ENCODE measurements at regions not wholly inside any gene's neighbourhood (a gene's known extent, or its start where the extent isn't known, plus 50 kb on each side); places are given as distances from the start of the nearest gene placed in this dataset.

DNA sequence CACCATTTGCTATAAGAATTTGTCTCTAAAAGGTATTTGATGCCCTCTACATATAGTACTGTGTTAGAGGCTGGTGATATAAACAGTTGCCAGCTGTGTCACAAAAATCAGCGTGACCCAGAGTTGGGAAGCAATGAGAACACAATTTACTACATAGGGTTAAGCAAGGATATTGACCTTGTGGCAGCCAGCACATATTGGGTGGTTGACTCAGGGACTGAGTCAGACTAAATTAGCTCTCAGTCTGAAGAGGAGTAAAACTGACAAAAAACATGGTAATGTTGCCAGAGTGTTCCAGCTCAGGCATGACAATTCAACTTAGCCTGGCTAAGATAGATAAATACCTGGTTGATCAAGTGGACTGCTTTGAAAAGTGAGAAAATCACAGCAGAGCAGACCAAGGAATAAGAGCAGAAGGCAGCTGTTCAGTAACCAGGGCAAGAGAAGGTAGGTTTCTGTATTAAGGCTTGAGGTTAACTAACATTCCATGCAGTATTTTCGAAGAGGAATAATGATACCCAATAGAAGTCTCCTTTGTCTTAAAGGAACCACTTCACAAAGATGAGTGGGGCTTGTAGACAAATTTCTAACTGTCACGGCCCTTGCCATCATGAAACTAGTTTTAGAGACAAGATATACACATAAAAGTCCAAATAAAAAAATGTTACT is 108.2 kb upstream of the ERBB4 start:
- H3K27me3 ChIP-seq (ENCODE audit: insufficient read depth) = no peaks in the 10 kb centered on the region
- H3K9me2 ChIP-seq = no peaks in the 10 kb centered on the region
- H3K9me3 ChIP-seq = no peaks in the 10 kb centered on the region
- POLR2A ChIA-PET = no interaction called here
- H2AFZ ChIP-seq (ENCODE audit: low read depth) = no peak overlapping the region
- H3K27ac ChIP-seq (ENCODE audit: low read depth in 2 of 2, low read length in 1 of 2) = no peak overlapping the region
- CTCF ChIA-PET = interaction anchor here (0.5 kb wide), 1 partner anchor 185 kb away, joined by 3 read pairs; no protein-coding TSS in a partner anchor
- no peak overlapping the region for H3K4me3 ChIP-seq (ENCODE audit: low read depth in 2 of 2, low read length in 1 of 2)
- H3K4me1 ChIP-seq (ENCODE audit: control insufficient read depth in 1 of 2, insufficient read depth in 2 of 2, low read depth in 1 of 2, low read length in 1 of 2) = no peaks in the 10 kb centered on the region; a peak in 1 of 4 replicates
- WGBS (ENCODE audit: low lambda C conversion rate) = 34% methylated on average over 3 of the region's 3 CpGs
- no peaks in the 10 kb centered on the region for H3K36me3 ChIP-seq (replicated peaks in 1 of 2; ENCODE audit: control insufficient read depth in 1 of 2, insufficient read depth in 2 of 2, low read length in 1 of 2)
- H3K79me2 ChIP-seq (ENCODE audit: insufficient read depth) = no peaks in the 10 kb centered on the region
- TF ChIP-seq, protein P1, sequence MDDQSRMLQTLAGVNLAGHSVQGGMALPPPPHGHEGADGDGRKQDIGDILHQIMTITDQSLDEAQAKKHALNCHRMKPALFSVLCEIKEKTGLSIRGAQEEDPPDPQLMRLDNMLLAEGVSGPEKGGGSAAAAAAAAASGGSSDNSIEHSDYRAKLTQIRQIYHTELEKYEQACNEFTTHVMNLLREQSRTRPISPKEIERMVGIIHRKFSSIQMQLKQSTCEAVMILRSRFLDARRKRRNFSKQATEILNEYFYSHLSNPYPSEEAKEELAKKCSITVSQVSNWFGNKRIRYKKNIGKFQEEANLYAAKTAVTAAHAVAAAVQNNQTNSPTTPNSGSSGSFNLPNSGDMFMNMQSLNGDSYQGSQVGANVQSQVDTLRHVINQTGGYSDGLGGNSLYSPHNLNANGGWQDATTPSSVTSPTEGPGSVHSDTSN (IDR thresholded peaks at IDR 0.05) = peak; percentile 82
- no peak for TF ChIP-seq FOXM1 (IDR thresholded peaks at IDR 0.05; ENCODE audit: low read depth)
- TF ChIP-seq NFIC (IDR thresholded peaks at IDR 0.05; ENCODE audit: borderline replicate concordance) = peak; percentile 26; the same call in 1 of the 2 replicates
- TF ChIP-seq RXRA (IDR thresholded peaks at IDR 0.05; ENCODE audit: borderline replicate concordance, low read depth) = peak; percentile 65; the same call in 1 of the 2 replicates
- TF ChIP-seq FOSL2 (IDR thresholded peaks at IDR 0.05; ENCODE audit: borderline replicate concordance, low read depth) = peak; percentile 43; the same call in 1 of the 2 replicates
- peak; percentile 39; the same call in 1 of the 2 replicates for TF ChIP-seq TCF12 (IDR thresholded peaks at IDR 0.05)
- TF ChIP-seq EP300 (IDR thresholded peaks at IDR 0.05; ENCODE audit: borderline replicate concordance in 1 of 2, low read depth in 1 of 2, low read length in 1 of 2) = no peak
- no peak for TF ChIP-seq CHD2 (IDR thresholded peaks at IDR 0.05; ENCODE audit: low read length, partially characterized antibody)
- no peak for DNase-seq
- no peaks in the 10 kb centered on the region for H3F3A ChIP-seq (replicated peaks; ENCODE audit: insufficient read depth)
- no peaks in the 10 kb centered on the region for H4K20me1 ChIP-seq (ENCODE audit: insufficient read depth)
- H3K9ac ChIP-seq = no peak overlapping the region
- H3K4me2 ChIP-seq = no peak overlapping the region

GRCh38 chr2:212644195-212644837 is 105.7 kb upstream of the ERBB4 start:
- H3F3A ChIP-seq (replicated peaks; ENCODE audit: insufficient read depth) = no peaks in the 10 kb centered on the region
- H3K9me2 ChIP-seq = 0 out of 2 replicates have a peak, but pooled peaks cover 3% of the 10 kb centered on the region
- no peak overlapping the region for H3K4me3 ChIP-seq (ENCODE audit: low read depth in 2 of 2, low read length in 1 of 2)
- ChIA-PET POLR2A (no interaction called here), CTCF (no interaction called here)
- no peak overlapping the region for H3K9ac ChIP-seq
- TF ChIP-seq RXRA (IDR thresholded peaks at IDR 0.05; ENCODE audit: borderline replicate concordance, low read depth) (no peak), FOSL2 (IDR thresholded peaks at IDR 0.05; ENCODE audit: borderline replicate concordance, low read depth) (no peak), EP300 (IDR thresholded peaks at IDR 0.05; ENCODE audit: borderline replicate concordance in 1 of 2, low read depth in 1 of 2, low read length in 1 of 2) (no peak)
- TF ChIP-seq, protein P2, sequence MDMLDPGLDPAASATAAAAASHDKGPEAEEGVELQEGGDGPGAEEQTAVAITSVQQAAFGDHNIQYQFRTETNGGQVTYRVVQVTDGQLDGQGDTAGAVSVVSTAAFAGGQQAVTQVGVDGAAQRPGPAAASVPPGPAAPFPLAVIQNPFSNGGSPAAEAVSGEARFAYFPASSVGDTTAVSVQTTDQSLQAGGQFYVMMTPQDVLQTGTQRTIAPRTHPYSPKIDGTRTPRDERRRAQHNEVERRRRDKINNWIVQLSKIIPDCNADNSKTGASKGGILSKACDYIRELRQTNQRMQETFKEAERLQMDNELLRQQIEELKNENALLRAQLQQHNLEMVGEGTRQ (IDR thresholded peaks at IDR 0.05; ENCODE audit: borderline replicate concordance, low read depth, low read length) = no peak
- H3K4me2 ChIP-seq = no peak overlapping the region
- H4K20me1 ChIP-seq (ENCODE audit: insufficient read depth) = no peaks in the 10 kb centered on the region
- no peak overlapping the region for H3K27ac ChIP-seq (ENCODE audit: low read depth in 2 of 2, low read length in 1 of 2)
- H3K9me3 ChIP-seq = no peaks in the 10 kb centered on the region
- H2AFZ ChIP-seq (ENCODE audit: low read depth) = no peak overlapping the region
- no peaks in the 10 kb centered on the region for H3K36me3 ChIP-seq (replicated peaks in 1 of 2; ENCODE audit: control insufficient read depth in 1 of 2, insufficient read depth in 2 of 2, low read length in 1 of 2)
- DNase-seq = no peak
- no peaks in the 10 kb centered on the region; a peak in 1 of 4 replicates for H3K4me1 ChIP-seq (ENCODE audit: control insufficient read depth in 1 of 2, insufficient read depth in 2 of 2, low read depth in 1 of 2, low read length in 1 of 2)
- 47% methylated on average over 3 of the region's 3 CpGs for WGBS (ENCODE audit: low lambda C conversion rate)
- H3K27me3 ChIP-seq (ENCODE audit: insufficient read depth) = no peaks in the 10 kb centered on the region
- no peaks in the 10 kb centered on the region for H3K79me2 ChIP-seq (ENCODE audit: insufficient read depth)
